CD4-positive, alpha-beta T cell treated with Interleukin-15 for 1 hour (primary cell): ENCODE measurements at regions not wholly inside any gene's neighbourhood (a gene's known extent, or its start where the extent isn't known, plus 50 kb on each side); places are given as distances from the start of the nearest gene placed in this dataset.
"Not testable (repeated sequence)": the region's sequence is repeated elsewhere in the genome, so short reads cannot be mapped to it uniquely, and the experiment has no call there.

Experiments used
- DNase-seq: peaks from one replicate; pipeline ENCODE4 v3.0.0-alpha.2; 2020

DNA sequence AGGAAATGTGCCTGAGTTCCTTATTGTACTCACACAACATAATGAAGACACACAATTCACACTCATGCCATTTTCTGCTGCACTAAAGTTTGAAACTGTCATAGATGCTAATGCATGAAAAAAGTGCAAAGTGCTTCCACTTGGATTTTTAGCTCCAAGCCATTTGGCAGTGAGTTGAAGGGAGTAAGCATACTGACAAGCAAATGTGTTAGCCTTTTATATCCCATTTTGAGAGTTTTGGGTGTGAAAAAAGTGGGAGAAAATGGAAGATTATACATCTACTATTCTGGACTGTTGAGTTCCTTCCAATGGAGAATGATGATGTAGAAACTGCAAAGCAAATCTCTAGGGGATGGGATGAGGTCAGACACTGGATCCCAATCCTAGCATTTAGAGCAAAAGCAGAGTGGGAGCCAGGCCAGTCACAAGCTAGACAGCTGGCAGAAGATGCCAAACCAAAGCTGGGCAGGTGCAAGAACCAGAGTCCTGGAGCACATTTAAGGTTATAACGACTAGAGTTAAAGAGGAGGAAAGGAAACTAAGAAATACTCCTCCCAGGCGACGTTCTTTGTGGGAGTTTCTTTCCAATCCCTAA lies 216.8 kb downstream of the FBXO8 start:
- DNase-seq: no peak

- DNase-seq: no peak
Measured at GRCh38 chr4:174062831-174063230, 220.6 kb downstream of the FBXO8 start.

DNA sequence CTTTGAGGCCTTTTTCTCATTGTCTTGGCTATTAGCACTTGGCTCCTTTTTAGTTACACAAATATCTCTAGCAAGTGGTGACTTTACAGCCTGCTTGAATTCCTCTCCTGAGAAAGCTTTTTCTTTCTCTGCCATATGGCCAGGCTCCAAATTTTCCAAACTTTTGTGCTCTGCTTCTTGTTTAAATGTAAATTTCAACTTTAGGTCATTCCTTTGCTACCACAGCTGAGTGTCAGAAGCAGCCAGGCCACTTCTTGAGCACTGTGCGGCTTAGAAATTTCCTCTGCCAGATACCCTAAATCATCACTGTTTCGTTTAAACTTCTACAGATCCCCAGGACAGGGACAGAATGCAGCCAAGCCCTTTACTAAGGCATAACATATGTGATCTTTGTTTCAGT lies 222.4 kb downstream of the FBXO8 start:
- DNase-seq: no peak

DNA sequence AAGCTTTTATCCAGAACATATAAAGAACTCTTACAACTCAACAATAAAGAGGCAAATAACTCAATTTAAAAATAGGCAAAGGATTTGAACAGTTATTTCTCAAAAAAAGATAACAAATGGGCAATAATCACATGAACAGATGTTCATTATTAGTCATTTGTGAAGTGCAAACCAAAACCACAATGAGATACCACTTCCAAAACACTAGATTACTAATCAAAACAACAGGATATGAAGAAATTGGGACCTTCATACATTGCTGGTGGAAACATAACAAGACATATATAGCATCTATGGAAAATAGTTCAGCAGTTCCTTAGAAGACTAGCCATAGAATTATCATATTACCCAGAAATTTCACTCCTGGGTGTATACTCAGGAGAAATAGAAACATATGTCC lies 224.6 kb downstream of the FBXO8 start:
- no peak for DNase-seq

- no peak for DNase-seq
Measured at GRCh38 chr4:174056959-174057358, 226.5 kb downstream of the FBXO8 start.

DNA sequence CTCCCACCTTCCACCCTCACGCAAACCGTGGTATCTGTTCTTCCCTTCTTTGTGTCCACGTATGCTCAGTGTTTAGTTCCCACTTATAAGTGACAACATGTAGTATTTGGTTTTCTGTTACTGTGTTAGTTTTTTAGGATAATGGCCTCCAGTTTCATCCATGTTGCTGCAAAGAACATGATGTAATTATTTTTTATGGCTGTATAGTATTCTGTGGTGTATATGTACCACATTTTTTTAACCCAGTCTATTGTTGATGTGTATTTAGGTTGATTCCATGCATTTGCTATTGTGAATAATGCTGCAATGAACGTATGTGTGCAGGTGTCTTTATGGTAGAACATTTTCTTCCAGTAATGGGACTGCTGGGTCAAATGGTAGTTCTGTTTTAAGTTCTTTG lies 228.1 kb downstream of the FBXO8 start:
- DNase-seq: no peak

DNA sequence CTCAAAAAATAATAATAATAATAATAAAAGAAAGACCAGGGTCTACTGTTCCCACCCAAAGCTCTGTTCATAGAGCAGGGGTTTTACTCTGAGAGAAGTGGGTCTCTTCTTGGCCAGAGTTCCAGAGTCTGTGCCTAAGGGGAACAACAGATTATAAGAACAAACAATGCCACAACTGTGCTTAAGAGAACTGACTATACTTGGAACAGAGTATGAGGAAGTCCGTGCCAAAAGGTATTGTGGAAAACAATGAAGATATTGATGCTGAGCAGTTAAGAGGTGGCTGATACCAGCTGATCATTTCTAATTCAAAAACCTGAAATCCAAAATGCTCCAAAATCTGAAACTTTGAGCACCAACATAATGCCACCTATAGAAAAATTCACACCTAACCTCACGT lies 229.6 kb downstream of the FBXO8 start:
- no peak for DNase-seq

GRCh38 chr4:174047363-174047762 lies 236.1 kb downstream of the FBXO8 start:
- DNase-seq: no peak

DNA sequence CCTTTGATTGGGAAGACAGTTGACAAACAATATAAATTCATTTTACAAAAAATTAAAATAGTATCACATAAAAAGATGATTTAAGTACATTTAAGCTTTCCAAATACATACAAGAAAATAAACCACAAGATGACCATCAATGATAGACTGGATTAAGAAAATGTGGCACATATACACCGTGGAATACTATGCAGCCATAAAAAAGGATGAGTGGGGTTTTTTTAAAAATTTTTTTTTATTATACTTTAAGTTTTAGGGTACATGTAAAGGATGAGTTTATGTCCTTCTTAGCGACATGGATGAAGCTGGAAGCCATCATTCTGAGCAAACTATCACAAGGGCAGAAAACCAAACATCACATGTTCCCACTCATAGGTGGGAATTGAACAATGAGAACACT lies 237.6 kb downstream of the FBXO8 start:
- not testable (repeated sequence) for DNase-seq

DNA sequence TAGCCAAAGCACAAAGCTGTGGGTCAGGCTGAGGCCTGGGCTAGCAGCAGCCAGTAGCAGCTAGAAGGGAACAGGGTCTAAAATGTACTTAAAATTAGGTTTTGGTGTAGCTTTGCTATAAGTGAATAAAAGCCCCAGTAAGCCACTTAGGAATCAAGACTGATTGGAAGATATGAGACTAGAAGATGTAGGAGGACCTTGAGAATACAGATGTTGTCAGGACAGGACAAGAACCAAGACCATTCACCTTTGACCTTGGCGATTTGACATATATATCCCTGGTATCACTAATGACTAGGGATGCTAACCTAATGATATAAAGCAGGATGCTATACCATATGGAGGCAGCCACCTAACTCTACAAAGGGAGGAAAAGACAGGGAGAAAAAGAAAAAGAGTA lies 238.1 kb downstream of the FBXO8 start:
- DNase-seq: no peak

GRCh38 chr4:174041555-174042105 lies 241.8 kb downstream of the FBXO8 start:
- no peak for DNase-seq

DNA sequence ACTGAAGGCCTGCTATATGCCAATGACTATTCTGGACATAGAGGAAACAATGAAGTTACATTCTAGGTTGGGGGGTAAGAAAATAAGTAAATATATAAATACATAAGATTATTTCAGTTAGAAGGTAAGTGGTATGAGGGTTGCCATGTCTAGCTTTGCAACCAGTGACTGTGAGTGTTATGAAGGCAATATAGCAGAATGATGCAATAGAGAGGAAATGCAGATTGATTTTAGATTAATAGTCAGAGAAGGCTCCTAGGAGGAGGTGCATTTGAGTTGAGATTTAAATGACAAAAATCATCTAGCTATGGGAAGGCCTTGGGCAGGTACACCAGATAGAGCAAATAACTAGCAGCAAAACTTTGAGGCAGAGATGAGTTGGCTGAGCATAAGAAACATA lies 243.2 kb downstream of the FBXO8 start:
- DNase-seq: no peak

DNA sequence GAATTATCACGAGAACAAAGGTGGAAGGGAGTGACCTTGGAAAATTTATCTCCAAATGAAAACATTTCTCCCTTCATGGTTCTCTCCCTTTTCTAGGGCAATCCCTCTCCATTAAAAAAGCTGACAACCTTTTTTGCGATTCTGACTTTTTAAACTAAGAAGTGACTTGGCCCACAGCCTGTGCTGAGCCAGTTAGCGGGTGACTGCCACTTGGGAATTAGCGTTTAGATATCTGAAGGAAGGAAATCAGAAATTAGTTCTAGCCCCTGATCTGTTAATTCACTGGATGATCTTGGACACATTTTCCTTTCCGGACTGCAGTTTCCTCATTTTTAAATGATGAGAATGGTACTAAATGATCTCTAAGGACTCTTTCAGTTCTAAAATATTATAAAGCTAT lies 245.0 kb downstream of the FBXO8 start:
- DNase-seq: no peak

DNA sequence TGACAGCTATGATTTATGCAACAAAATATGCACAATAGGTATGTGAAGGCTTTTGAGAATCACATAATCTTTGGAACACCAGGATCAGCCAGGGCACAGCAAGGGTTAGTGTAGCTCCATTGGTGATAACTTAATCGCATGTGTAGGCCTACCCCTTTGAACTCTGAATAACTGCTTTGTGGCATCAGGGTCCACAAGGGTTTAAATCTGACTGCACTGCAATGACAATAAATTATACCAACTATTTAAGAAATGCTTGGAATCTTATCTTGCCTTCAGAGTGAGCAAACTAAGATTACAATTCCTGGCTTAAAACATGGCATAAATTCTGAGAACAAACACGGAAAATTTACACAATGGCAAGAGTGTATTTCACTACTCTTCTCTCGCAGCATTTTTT lies 245.8 kb downstream of the FBXO8 start:
- DNase-seq: no peak

DNA sequence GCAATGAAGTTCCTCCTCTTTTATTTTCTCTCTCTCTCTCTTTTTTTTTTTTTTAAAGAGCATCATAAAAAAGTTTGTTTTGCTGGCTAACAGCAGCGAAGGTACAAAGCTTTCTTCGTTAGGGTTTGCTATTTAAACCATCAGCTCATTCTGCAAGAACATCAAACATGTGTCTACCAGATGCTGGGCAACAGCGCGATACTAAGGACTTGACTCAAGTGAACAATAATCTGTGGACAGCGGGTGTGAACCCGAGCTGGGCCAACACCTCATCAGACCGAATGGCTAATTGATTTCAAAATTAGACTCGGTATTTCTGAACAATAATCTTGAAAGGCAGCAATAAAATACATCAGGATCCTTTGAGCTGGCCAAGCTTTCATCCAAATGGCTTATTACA lies 246.4 kb downstream of the FBXO8 start:
- DNase-seq: no peak

GRCh38 chr4:174036576-174036975 lies 246.9 kb downstream of the FBXO8 start:
- DNase-seq: no peak

GRCh38 chr4:174036111-174036510 lies 247.4 kb downstream of the FBXO8 start:
- no peak for DNase-seq

- DNase-seq: no peak
Measured at GRCh38 chr4:174023641-174024040, 259.8 kb downstream of the FBXO8 start.

- no peak for DNase-seq
Measured at GRCh38 chr4:174018236-174018635, 265.2 kb downstream of the FBXO8 start.

DNA sequence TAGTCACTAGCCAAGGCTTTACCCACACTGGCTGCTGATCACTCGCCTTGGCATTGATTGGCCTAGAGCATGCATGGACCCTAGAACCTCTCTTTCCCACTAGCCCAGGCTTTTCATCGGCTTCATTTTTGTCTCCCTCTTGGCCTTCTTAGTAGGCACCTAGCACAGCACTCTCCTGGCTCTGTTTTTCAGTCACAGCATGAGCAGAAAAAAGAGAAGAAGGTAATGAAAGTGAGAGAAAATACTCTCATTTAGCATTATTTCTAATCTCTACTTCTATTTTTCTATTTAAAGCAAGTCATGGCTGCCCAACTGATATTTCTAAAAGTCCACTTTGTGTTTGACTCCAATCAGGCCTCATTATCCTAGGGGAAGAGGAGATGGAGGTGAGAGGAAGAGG lies 267.2 kb downstream of the FBXO8 start:
- no peak for DNase-seq

- no peak for DNase-seq
Measured at GRCh38 chr4:174012886-174013259, 270.6 kb downstream of the FBXO8 start.

DNA sequence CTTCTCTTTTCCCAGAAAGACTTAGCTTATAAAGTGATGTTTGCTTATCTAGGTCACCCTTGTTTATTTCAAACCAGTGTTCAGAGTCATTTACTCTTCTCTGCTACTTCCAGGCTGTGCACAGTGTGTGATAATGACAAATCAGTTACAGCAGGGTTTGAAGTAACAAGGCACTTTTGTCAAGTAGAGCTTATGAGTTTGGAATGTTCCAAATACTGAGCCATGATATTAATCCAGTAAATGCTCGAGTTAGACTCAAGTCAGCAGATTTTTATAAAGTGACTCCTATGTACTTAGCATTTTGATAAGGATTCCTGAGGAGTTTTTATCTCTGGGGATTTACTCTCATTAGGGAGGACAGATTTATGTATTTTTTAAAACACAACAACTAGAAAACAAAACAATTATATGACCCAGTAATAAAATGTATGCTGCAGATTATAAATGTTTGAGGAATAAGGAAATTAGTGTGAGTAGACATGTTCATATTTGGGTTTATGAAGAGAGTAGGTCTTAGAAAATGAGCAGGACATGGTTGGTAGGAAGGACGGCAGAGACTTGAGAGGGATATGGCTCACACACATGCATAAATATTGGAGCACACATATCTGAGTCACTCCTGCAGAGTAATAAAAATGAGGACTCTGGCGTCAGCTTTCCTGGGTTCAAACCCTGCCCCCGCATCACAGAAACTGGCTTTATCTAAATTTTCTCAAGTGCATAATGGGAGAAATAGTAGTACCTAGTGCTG lies 271.2 kb downstream of the FBXO8 start:
- DNase-seq: no peak

GRCh38 chr4:174010547-174010946 lies 272.9 kb downstream of the FBXO8 start:
- no peak for DNase-seq

GRCh38 chr4:174009686-174010451 lies 273.6 kb downstream of the FBXO8 start:
- no peak for DNase-seq
